ENCODE measurements at regions not wholly inside any gene's neighbourhood (a gene's known extent, or its start where the extent isn't known, plus 50 kb on each side); places are given as distances from the start of the nearest gene placed in this dataset.

DNA sequence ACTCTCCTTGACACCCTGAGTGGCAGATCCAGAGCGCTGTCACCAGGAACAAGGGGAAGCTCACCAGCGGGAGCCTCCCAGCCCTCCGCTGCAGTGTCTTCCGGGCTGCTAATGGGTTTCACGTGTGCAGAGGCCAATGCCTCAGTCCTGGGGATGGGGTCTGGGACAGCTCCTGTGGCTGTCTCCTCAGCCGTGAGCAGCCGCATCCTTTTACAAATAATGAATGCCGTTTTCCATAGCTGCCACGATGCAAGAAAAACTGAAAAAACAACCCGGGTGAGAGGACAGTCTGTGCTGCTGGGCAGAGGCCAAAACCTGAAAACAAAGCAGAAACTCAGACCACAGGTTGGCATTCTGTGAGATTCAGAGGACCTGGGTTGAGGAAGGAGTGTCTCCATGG, 212.2 kb upstream of the RAB4A start:
- POLR2A ChIA-PET, result no interaction called here
- Mint-ChIP-seq H3K36me3 (ENCODE audit: low read depth) (no peaks in the 10 kb centered on the region), H3K4me1 (peaks cover 8% of the 10 kb centered on the region), H3K27ac (no peak overlapping the region), H3K4me3 (no peak overlapping the region), H3K9me3 (no peaks in the 10 kb centered on the region), H3K27me3 (peaks cover 26% of the 10 kb centered on the region)
- CTCF ChIA-PET, result no interaction called here
- DNase-seq (no peak), ATAC-seq (ENCODE audit: low read depth) (no peak)
- no peak for TF ChIP-seq CTCF (IDR thresholded peaks at IDR 0.05)
- intact Hi-C loops (cut with micrococcal nuclease), result no loop called here

- H3K4me3 Mint-ChIP-seq, result no peak overlapping the region
- peaks cover 27% of the 10 kb centered on the region for H3K27me3 Mint-ChIP-seq
- CTCF ChIA-PET, result no interaction called here
- POLR2A ChIA-PET, result no interaction called here
- no peaks in the 10 kb centered on the region for H3K36me3 Mint-ChIP-seq (ENCODE audit: low read depth)
- no peaks in the 10 kb centered on the region for H3K9me3 Mint-ChIP-seq
- TF ChIP-seq CTCF (IDR thresholded peaks at IDR 0.05), result no peak
- ATAC-seq (ENCODE audit: low read depth), result no peak
- H3K27ac Mint-ChIP-seq, result no peak overlapping the region
- intact Hi-C loops (cut with micrococcal nuclease), result no loop called here
- no peak for DNase-seq
- peaks cover 8% of the 10 kb centered on the region for H3K4me1 Mint-ChIP-seq
These were observed 211.0 kb upstream of the RAB4A start for GRCh38 chr1:229059671-229060539.

DNA sequence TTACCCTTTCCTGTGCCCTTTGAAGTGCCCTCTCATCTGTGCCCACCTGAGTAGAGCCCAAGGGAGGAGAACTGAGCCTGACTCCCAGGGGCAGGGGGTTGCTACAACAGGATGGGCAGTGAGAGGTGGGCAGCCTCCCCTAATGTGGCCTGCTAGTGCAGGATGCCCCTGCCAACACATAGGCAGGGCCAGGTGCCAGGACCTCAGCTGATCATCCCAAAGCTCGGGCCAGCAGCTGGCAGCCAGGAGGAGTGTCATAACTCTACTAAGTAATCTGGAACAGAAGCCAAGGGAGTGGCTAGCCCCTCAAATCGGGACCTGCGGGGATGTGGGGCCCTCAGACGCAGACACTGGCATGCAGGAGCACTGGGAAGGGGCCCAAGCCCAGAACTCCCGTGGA, 208.8 kb upstream of the RAB4A start:
- Mint-ChIP-seq H3K36me3 (ENCODE audit: low read depth) (no peaks in the 10 kb centered on the region), H3K27ac (no peak overlapping the region), H3K27me3 (peaks cover 28% of the 10 kb centered on the region), H3K9me3 (no peaks in the 10 kb centered on the region), H3K4me1 (peaks cover 8% of the 10 kb centered on the region), H3K4me3 (no peak overlapping the region)
- CTCF ChIA-PET, result no interaction called here
- ATAC-seq (ENCODE audit: low read depth) (no peak), DNase-seq (no peak)
- no peak for TF ChIP-seq CTCF (IDR thresholded peaks at IDR 0.05)
- POLR2A ChIA-PET, result no interaction called here
- intact Hi-C loops (cut with micrococcal nuclease), result no loop called here

- Mint-ChIP-seq H3K27me3 (peaks cover 22% of the 10 kb centered on the region), H3K4me1 (no peaks in the 10 kb centered on the region), H3K36me3 (ENCODE audit: low read depth) (no peaks in the 10 kb centered on the region), H3K4me3 (no peak overlapping the region), H3K27ac (no peak overlapping the region), H3K9me3 (no peaks in the 10 kb centered on the region)
- ChIA-PET POLR2A (no interaction called here), CTCF (no interaction called here)
- ATAC-seq (ENCODE audit: low read depth) (no peak), DNase-seq (no peak)
- TF ChIP-seq CTCF (IDR thresholded peaks at IDR 0.05), result no peak
- intact Hi-C loops (cut with micrococcal nuclease), result no loop called here
These were observed 207.6 kb upstream of the RAB4A start for GRCh38 chr1:229063154-229063773.

DNA sequence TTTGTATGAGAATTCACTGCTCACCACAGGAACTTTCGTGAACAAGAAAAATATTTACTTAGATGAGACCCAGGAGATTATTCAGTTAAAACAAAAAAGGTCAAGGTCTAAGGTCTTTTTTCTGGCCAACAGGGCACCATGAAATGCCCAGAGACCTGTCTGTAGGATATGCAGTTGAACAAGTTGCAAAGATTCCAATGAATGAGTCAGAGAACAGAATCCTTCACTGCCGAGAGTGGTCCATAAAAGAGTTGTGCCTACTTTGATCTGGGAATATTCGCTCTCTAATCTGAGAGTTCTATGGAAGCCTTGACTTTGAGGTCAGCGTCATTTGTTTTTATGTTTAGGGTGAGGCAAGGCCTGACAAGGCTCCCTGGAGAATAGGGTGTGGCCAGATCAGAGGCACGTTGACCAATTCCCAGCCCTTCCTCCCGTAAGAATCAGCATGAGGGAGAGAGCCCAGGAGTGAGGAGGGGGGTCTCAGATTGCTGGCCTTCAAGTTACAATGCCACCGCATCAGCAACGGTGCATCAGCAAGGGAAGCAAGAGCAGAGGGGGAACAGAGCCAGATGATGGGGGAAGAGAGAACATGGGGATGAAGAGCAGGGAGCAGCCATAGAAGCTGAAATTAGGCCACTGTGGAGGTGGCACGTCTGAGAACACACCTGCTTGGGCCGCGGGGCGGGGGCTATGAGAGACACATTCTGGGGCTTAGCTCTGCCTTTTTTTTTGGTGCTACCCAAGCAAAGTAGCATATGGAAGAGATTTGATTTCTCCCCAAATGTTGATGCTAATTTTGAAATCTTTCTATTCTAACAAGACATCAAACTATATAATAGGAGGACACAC, 206.4 kb upstream of the RAB4A start:
- H3K4me1 Mint-ChIP-seq, result no peaks in the 10 kb centered on the region

More for the DNA sequence above, 206.4 kb upstream of the RAB4A start:
- intact Hi-C loops (cut with micrococcal nuclease), result no loop called here
- TF ChIP-seq CTCF (IDR thresholded peaks at IDR 0.05), result no peak
- ChIA-PET POLR2A (no interaction called here), CTCF (no interaction called here)
- Mint-ChIP-seq H3K9me3 (no peaks in the 10 kb centered on the region), H3K27me3 (peaks cover 14% of the 10 kb centered on the region), H3K4me3 (no peak overlapping the region), H3K27ac (no peak overlapping the region), H3K36me3 (ENCODE audit: low read depth) (no peaks in the 10 kb centered on the region)
- DNase-seq (no peak), ATAC-seq (ENCODE audit: low read depth) (no peak)

All from activated B cell treated with CpG ODN at 0.5 μM for 24 hours (primary cell).